ENCODE measurements at regions not wholly inside any gene's neighbourhood (a gene's known extent, or its start where the extent isn't known, plus 50 kb on each side); places are given as distances from the start of the nearest gene placed in this dataset.

- TF ChIP-seq POLR2A (IDR thresholded peaks at IDR 0.05; ENCODE audit: low read depth) (no peak), CTCF (IDR thresholded peaks at IDR 0.05) (no peak), POLR2AphosphoS5 (IDR thresholded peaks at IDR 0.05) (no peak), EP300 (IDR thresholded peaks at IDR 0.05) (no peak)
Observed at GRCh38 chr13:70923863-70924752, 815.9 kb upstream of the KLHL1 start.

All from esophagus muscularis mucosa (tissue), 4 donors.